Endothelial cell of umbilical vein (primary cell): ENCODE measurements at regions not wholly inside any gene's neighbourhood (a gene's known extent, or its start where the extent isn't known, plus 50 kb on each side); places are given as distances from the start of the nearest gene placed in this dataset.

ENCODE experiments used
- BruUV-seq: library from RNA; stranded (reverse); fragments of 400-500 nt; replicated peaks from 2 replicates; lab custom pipeline; 2021; lab: Mats Ljungman, UMichigan
- CTCF ChIA-PET: fragments of 300-600, 350-600 bp; sonication (Branson Sonifier 250); formaldehyde crosslinking; loops from one replicate; lab custom pipeline; 2021; ENCODE audit warnings: antibody characterized with exemption, inconsistent platforms; lab: Charles Lee
- POLR2A ChIA-PET: fragments of 300-600, 350-600 bp; sonication (Branson Sonifier 250); formaldehyde crosslinking; loops from one replicate; lab custom pipeline; 2021; ENCODE audit warnings: antibody characterized with exemption, inconsistent platforms; lab: Charles Lee
- DNase-seq: peaks from one replicate; pipeline ENCODE4 v3.0.0-alpha.2; 2011; ENCODE audit warnings: low read depth, low spot score
- FAIRE-seq: peaks from 2 replicates; lab custom pipeline; 2011; peaks lifted over from hg19 to GRCh38; lab: Jason Lieb, UNC
- H2AFZ ChIP-seq: 2 replicates; pipeline ENCODE4 v1.6.0; 2012; ENCODE audit warnings: low read depth, low read length, control low read depth, inconsistent platforms
- H3K27ac ChIP-seq: 2 replicates; pipeline ENCODE4 v1.5.1; 2011; ENCODE audit warnings: low read depth, mild to moderate bottlenecking, control low read depth, low read length, moderate library complexity; ENCODE audit not compliant: insufficient read depth
- H3K27me3 ChIP-seq, 2 experiments: 2 replicates each; pipeline versions ENCODE4 v1.6.0 to v1.6.1; 2011; ENCODE audit warnings: low read length in 2 of 2, mixed read lengths in 1 of 2; ENCODE audit not compliant: control insufficient read depth in 2 of 2, insufficient read depth in 2 of 2
- H3K36me3 ChIP-seq, 2 experiments: 2 replicates in 1 of 2; 3 replicates in 1 of 2; pipeline ENCODE4 v1.5.1; 2011; ENCODE audit warnings: low read length in 2 of 2, mild to moderate bottlenecking in 1 of 2, moderate library complexity in 1 of 2; ENCODE audit not compliant: control insufficient read depth in 2 of 2, insufficient read depth in 2 of 2; ENCODE audit errors: extremely low read depth in 1 of 2
- H3K4me1 ChIP-seq: 3 replicates; pipeline ENCODE4 v1.5.1; 2011; ENCODE audit warnings: mild to moderate bottlenecking, low read length; ENCODE audit not compliant: control insufficient read depth, insufficient read depth; ENCODE audit errors: extremely low read depth
- H3K4me2 ChIP-seq: 2 replicates; pipeline ENCODE4 v1.6.1; 2011; ENCODE audit warnings: low read length, control low read depth, mixed read lengths; ENCODE audit not compliant: insufficient read depth
- H3K4me3 ChIP-seq, 3 experiments: fragments of 200-600 bp in 1 of 3; sonication (generic), shearing (Covaris generic) in 1 of 3; replicated peaks in 1 of 3; 2 replicates each; pipeline ENCODE4 v1.5.1; 2011 to 2016; ENCODE audit warnings: control low read depth in 3 of 3, low read length in 3 of 3, mild to moderate bottlenecking in 2 of 3, inconsistent platforms in 1 of 3, low read depth in 1 of 3, moderate library complexity in 1 of 3; ENCODE audit not compliant: insufficient read depth in 1 of 3
- H3K79me2 ChIP-seq: 2 replicates; pipeline ENCODE4 v1.6.0; 2012; ENCODE audit warnings: low read length, inconsistent platforms; ENCODE audit not compliant: control insufficient read depth, insufficient read depth
- H3K9ac ChIP-seq: replicated peaks from 2 replicates; pipeline ENCODE3; 2011; ENCODE audit warnings: low read length, control low read depth; ENCODE audit not compliant: insufficient read depth; ENCODE audit errors: extremely low read depth
- H3K9me1 ChIP-seq: replicated peaks from 3 replicates; pipeline ENCODE4 v1.6.0; 2011; ENCODE audit warnings: mild to moderate bottlenecking, low read length; ENCODE audit not compliant: control insufficient read depth, insufficient read depth; ENCODE audit errors: extremely low read depth
- H3K9me3 ChIP-seq: replicated peaks from 2 replicates; pipeline ENCODE4 v1.5.1; 2012; ENCODE audit warnings: low read length, inconsistent platforms; ENCODE audit not compliant: control insufficient read depth, insufficient read depth
- H4K20me1 ChIP-seq: replicated peaks from 2 replicates; pipeline ENCODE3; 2011; ENCODE audit warnings: mild to moderate bottlenecking, low read length; ENCODE audit not compliant: control insufficient read depth, insufficient read depth; ENCODE audit errors: extremely low read depth
- EZH2 ChIP-seq: IDR thresholded peaks from 2 replicates; pipeline ENCODE4 v1.6.1; 2012; ENCODE audit warnings: borderline replicate concordance, low read depth, mild to moderate bottlenecking, moderate library complexity, low read length, inconsistent platforms; ENCODE audit not compliant: severe bottlenecking
- FOS ChIP-seq: IDR thresholded peaks from 2 replicates; pipeline ENCODE4 v1.6.1; 2011; ENCODE audit warnings: mild to moderate bottlenecking, low read length, moderate library complexity, borderline replicate concordance; ENCODE audit not compliant: insufficient read depth
- GATA2 ChIP-seq: IDR thresholded peaks from 2 replicates; pipeline ENCODE4 v1.7.0; 2011; ENCODE audit warnings: low read depth, mild to moderate bottlenecking, moderate library complexity, mixed read lengths, low read length; ENCODE audit not compliant: insufficient read length, insufficient read depth
- JUN ChIP-seq: IDR thresholded peaks from 2 replicates; pipeline ENCODE4 v1.6.1; 2011; ENCODE audit warnings: borderline replicate concordance, low read depth; ENCODE audit not compliant: insufficient read length, insufficient read depth
- MAX ChIP-seq: IDR thresholded peaks from 2 replicates; pipeline ENCODE4 v1.6.1; 2011; ENCODE audit not compliant: insufficient read depth, insufficient read length
- MYC ChIP-seq: IDR thresholded peaks from one replicate; pipeline ENCODE4 v1.6.1; 2011; ENCODE audit warnings: mild to moderate bottlenecking, low read depth, low read length
- POLR2A ChIP-seq: IDR thresholded peaks from 2 replicates; pipeline ENCODE4 v1.6.1; 2012; ENCODE audit warnings: low read depth, mild to moderate bottlenecking, control low read depth, low read length
- POLR2AphosphoS5 ChIP-seq: IDR thresholded peaks from 2 replicates; pipeline ENCODE4 v1.6.1; 2012; ENCODE audit warnings: low read depth, mild to moderate bottlenecking, control low read depth, low read length, moderate library complexity; ENCODE audit not compliant: insufficient read depth
- dilution Hi-C: fragments of 300-500 bp; cut with MboI; formaldehyde crosslinking; loops from one replicate; pipeline ENCODE4 v1.15.0; 2019; ENCODE audit warnings: low sequenced_read_pairs; ENCODE audit not compliant: extremely low pct_ligation_motif_present
- intact Hi-C: fragments of 100-400 bp; cut with micrococcal nuclease; formaldehyde crosslinking; loops from one replicate; pipeline ENCODE4 v1.10.0; 2022
- TF ChIP-seq, protein P1 (sequence below), 2 donors: IDR thresholded peaks; 1 replicate in 1 of 2; 2 replicates in 1 of 2; pipeline ENCODE4 v1.5.1; 2011; ENCODE audit warnings: low read length in 2 of 2, mild to moderate bottlenecking in 2 of 2, moderate library complexity in 2 of 2, control low read depth in 1 of 2, inconsistent platforms in 1 of 2, low read depth in 1 of 2; ENCODE audit not compliant: insufficient read depth in 1 of 2; ENCODE audit errors: extremely low read depth in 1 of 2

GRCh38 chr18:24840051-24840450 lies 379.6 kb downstream of the HRH4 start:
- no peak overlapping the region for H3K27ac ChIP-seq
- dilution Hi-C loops, result no loop called here
- no peaks in the 10 kb centered on the region for H4K20me1 ChIP-seq
- DNase-seq (no peak), FAIRE-seq (no peak)
- ChIA-PET POLR2A (no interaction called here), CTCF (interaction anchor here (1.0 kb wide), 1 partner anchor 86 kb away, joined by 3 read pairs; no protein-coding TSS in a partner anchor)
- no peaks in the 10 kb centered on the region for H3K9me3 ChIP-seq
- intact Hi-C loops, result no loop called here
- H3K9me1 ChIP-seq, result no peaks in the 10 kb centered on the region
- H3K4me3 ChIP-seq, result no peak overlapping the region
- H3K4me1 ChIP-seq, result no peaks in the 10 kb centered on the region
- no peak overlapping the region for H3K9ac ChIP-seq
- no TSS peak for BruUV-seq
- H3K27me3 ChIP-seq, result peaks cover 0 to 2% of the 10 kb centered on the region in 2 experiments
- no peak overlapping the region for H2AFZ ChIP-seq
- TF ChIP-seq GATA2, result no peak
- no peak for TF ChIP-seq EZH2
- no peak for TF ChIP-seq FOS
- no peak for TF ChIP-seq JUN
- no peak for TF ChIP-seq POLR2A
- TF ChIP-seq MYC, result no peak
- TF ChIP-seq MAX, result no peak
- no peak for TF ChIP-seq POLR2AphosphoS5
- TF ChIP-seq, protein P1, sequence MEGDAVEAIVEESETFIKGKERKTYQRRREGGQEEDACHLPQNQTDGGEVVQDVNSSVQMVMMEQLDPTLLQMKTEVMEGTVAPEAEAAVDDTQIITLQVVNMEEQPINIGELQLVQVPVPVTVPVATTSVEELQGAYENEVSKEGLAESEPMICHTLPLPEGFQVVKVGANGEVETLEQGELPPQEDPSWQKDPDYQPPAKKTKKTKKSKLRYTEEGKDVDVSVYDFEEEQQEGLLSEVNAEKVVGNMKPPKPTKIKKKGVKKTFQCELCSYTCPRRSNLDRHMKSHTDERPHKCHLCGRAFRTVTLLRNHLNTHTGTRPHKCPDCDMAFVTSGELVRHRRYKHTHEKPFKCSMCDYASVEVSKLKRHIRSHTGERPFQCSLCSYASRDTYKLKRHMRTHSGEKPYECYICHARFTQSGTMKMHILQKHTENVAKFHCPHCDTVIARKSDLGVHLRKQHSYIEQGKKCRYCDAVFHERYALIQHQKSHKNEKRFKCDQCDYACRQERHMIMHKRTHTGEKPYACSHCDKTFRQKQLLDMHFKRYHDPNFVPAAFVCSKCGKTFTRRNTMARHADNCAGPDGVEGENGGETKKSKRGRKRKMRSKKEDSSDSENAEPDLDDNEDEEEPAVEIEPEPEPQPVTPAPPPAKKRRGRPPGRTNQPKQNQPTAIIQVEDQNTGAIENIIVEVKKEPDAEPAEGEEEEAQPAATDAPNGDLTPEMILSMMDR (IDR thresholded peaks at IDR 0.05; ENCODE audit: extremely low read depth in 1 of 2, insufficient read depth in 1 of 2, low read depth in 1 of 2, low read length in 2 of 2), result no peak
- H3K4me2 ChIP-seq, result no peak overlapping the region
- no peaks in the 10 kb centered on the region for H3K36me3 ChIP-seq
- H3K79me2 ChIP-seq, result no peaks in the 10 kb centered on the region
